Neuronal stem cell (in vitro differentiated cells): ENCODE measurements at regions not wholly inside any gene's neighbourhood (a gene's known extent, or its start where the extent isn't known, plus 50 kb on each side); places are given as distances from the start of the nearest gene placed in this dataset.

Experiments
- DNase-seq: peaks from one replicate; pipeline ENCODE4 v3.0.0-alpha.2; 2013; ENCODE audit warnings: low spot score
- H2AFZ ChIP-seq: one replicate; pipeline ENCODE4 v1.6.1; 2013; ENCODE audit warnings: mild to moderate bottlenecking, low read length, inconsistent platforms
- H2AK5ac ChIP-seq: 2 replicates; pipeline ENCODE4 v1.6.1; 2013; ENCODE audit warnings: low read depth, mild to moderate bottlenecking, inconsistent platforms, low read length, moderate library complexity, mixed read lengths
- H2BK120ac ChIP-seq: 2 replicates; pipeline ENCODE4 v1.6.1; 2013; ENCODE audit warnings: low read depth, mild to moderate bottlenecking, inconsistent platforms, low read length, moderate library complexity, mixed read lengths
- H2BK12ac ChIP-seq: one replicate; pipeline ENCODE4 v1.6.1; 2013; ENCODE audit warnings: low read length, inconsistent platforms
- H2BK15ac ChIP-seq: 2 replicates; pipeline ENCODE4 v1.6.1; 2013; ENCODE audit warnings: mild to moderate bottlenecking, low read length, inconsistent platforms, mixed read lengths
- H2BK5ac ChIP-seq: one replicate; pipeline ENCODE4 v1.6.1; 2013; ENCODE audit warnings: inconsistent platforms, mild to moderate bottlenecking, low read length, moderate library complexity
- H3K14ac ChIP-seq: one replicate; pipeline ENCODE4 v1.6.1; 2013; ENCODE audit warnings: low read length, inconsistent platforms
- H3K18ac ChIP-seq: 2 replicates; pipeline ENCODE4 v1.6.1; 2013; ENCODE audit warnings: low read length, inconsistent platforms
- H3K23ac ChIP-seq: 2 replicates; pipeline ENCODE4 v1.6.1; 2013; ENCODE audit warnings: low read depth, mild to moderate bottlenecking, mixed read lengths, low read length, inconsistent platforms; ENCODE audit not compliant: poor library complexity
- H3K27ac ChIP-seq: replicated peaks from 3 replicates; pipeline ENCODE4 v1.5.1; 2013; ENCODE audit warnings: low read length, inconsistent platforms
- H3K27me3 ChIP-seq, 3 experiments: 2 replicates each; pipeline ENCODE4 v1.6.1; 2013; ENCODE audit warnings: low read length in 3 of 3, mild to moderate bottlenecking in 2 of 3, inconsistent platforms in 1 of 3, low read depth in 1 of 3, mixed read lengths in 1 of 3, moderate library complexity in 1 of 3; ENCODE audit not compliant: control insufficient read depth in 3 of 3, insufficient read depth in 3 of 3
- H3K36me3 ChIP-seq, 2 donors: replicated peaks in 1 of 2; 2 replicates each; pipeline ENCODE4 v1.6.1; 2013; ENCODE audit warnings: low read length in 2 of 2; ENCODE audit not compliant: control insufficient read depth in 2 of 2, insufficient read depth in 2 of 2
- H3K4ac ChIP-seq: 2 replicates; pipeline ENCODE4 v1.6.1; 2013; ENCODE audit warnings: inconsistent platforms, mild to moderate bottlenecking, low read length, moderate library complexity
- H3K4me1 ChIP-seq, 2 donors: 1 replicate in 1 of 2; 2 replicates in 1 of 2; pipeline ENCODE4 v1.6.1; 2013; ENCODE audit warnings: low read length in 2 of 2, low read depth in 1 of 2; ENCODE audit not compliant: control insufficient read depth in 2 of 2, insufficient read depth in 1 of 2
- H3K4me2 ChIP-seq: one replicate; pipeline ENCODE4 v1.6.1; 2013; ENCODE audit warnings: mild to moderate bottlenecking, low read length, inconsistent platforms; ENCODE audit not compliant: insufficient read depth, poor library complexity, severe bottlenecking
- H3K4me3 ChIP-seq, 2 donors: 2 replicates each; pipeline ENCODE4 v1.5.1; 2013; ENCODE audit warnings: low read length in 2 of 2, mild to moderate bottlenecking in 2 of 2, inconsistent platforms in 1 of 2, moderate library complexity in 1 of 2
- H3K79me1 ChIP-seq: one replicate; pipeline ENCODE4 v1.6.1; 2013; ENCODE audit warnings: low read depth, mild to moderate bottlenecking, inconsistent platforms, low read length, moderate library complexity
- H3K9ac ChIP-seq: one replicate; pipeline ENCODE4 v1.6.1; 2013; ENCODE audit warnings: mild to moderate bottlenecking, low read depth, low read length, inconsistent platforms; ENCODE audit not compliant: poor library complexity
- H3K9me3 ChIP-seq, 2 donors: replicated peaks in 1 of 2; 2 replicates each; pipeline versions ENCODE3 to v1.6.1; 2013; ENCODE audit warnings: low read length in 2 of 2, mild to moderate bottlenecking in 2 of 2, inconsistent platforms in 1 of 2, low read depth in 1 of 2, mixed read lengths in 1 of 2, moderate library complexity in 1 of 2; ENCODE audit not compliant: control insufficient read depth in 2 of 2, insufficient read depth in 1 of 2
- H4K8ac ChIP-seq: one replicate; pipeline ENCODE4 v1.6.1; 2013; ENCODE audit warnings: low read depth, mild to moderate bottlenecking, inconsistent platforms, low read length, moderate library complexity
- H4K91ac ChIP-seq: one replicate; pipeline ENCODE4 v1.6.1; 2013; ENCODE audit warnings: low read length, low read depth, mild to moderate bottlenecking, inconsistent platforms; ENCODE audit not compliant: poor library complexity
- WGBS, 2 donors: extraction: QIAGEN DNeasy Blood & Tissue Kit; methylation state at CpG; one replicate each; pipeline ENCODE4 v1.1.7; 2013; ENCODE audit warnings: missing lambda C conversion rate in 2 of 2, mixed read lengths in 1 of 2; ENCODE audit not compliant: insufficient read length in 2 of 2, insufficient replicate concordance in 1 of 2; ENCODE audit errors: extremely low coverage in 2 of 2; 5-methylcytosine and 5-hydroxymethylcytosine counted together

DNA sequence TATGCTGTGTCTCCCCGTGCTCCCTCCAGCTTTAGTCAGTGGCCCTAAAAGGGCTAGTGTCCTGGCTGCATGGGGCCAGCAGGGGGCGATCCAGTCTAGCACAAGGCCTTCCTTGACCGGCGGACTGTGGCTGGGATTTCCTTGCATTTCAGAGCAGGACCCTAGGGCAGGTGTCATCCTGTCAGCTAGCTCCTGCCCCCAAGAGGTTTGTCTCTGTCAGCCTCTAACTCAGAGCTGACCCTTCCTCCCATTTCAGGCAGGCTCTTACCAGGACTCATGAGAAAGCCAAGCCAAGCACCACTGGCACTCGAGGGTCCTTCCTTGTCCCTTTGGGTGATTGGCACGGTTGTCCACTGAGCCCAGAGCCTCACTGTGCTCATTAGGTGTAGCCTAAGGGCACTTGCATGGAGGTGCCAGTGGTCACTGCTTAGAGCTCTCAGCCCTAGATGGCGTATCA is 140.3 kb downstream of the RPIA start:
- peak overlapping the region; percentile 52 for H3K18ac ChIP-seq
- H4K8ac ChIP-seq = no peak overlapping the region
- peak overlapping the region; percentile 69 for H2BK15ac ChIP-seq
- no peak overlapping the region for H3K4me3 ChIP-seq
- H2BK5ac ChIP-seq = no peak overlapping the region
- no peak overlapping the region for H4K91ac ChIP-seq
- no peak overlapping the region for H2BK12ac ChIP-seq
- H2BK120ac ChIP-seq = no peak overlapping the region
- H3K4me1 ChIP-seq = peaks cover 0 to 2% of the 10 kb centered on the region in 2 donors
- peak; percentile 60 for DNase-seq
- no peak overlapping the region for H3K14ac ChIP-seq
- no peak overlapping the region for H2AFZ ChIP-seq
- H3K23ac ChIP-seq = no peak overlapping the region
- no peak overlapping the region for H3K4me2 ChIP-seq
- H3K9ac ChIP-seq = no peak overlapping the region
- no peak overlapping the region for H3K27ac ChIP-seq
- peaks cover 0 to 11% (median 3%) of the 10 kb centered on the region in 3 experiments for H3K27me3 ChIP-seq
- WGBS, 2 donors = no CpG with 5 or more reads among the region's 7 CpGs
- no peaks in the 10 kb centered on the region for H3K36me3 ChIP-seq
- no peak overlapping the region for H2AK5ac ChIP-seq
- H3K79me1 ChIP-seq = no peaks in the 10 kb centered on the region
- H3K4ac ChIP-seq = no peak overlapping the region
- no peaks in the 10 kb centered on the region for H3K9me3 ChIP-seq

DNA sequence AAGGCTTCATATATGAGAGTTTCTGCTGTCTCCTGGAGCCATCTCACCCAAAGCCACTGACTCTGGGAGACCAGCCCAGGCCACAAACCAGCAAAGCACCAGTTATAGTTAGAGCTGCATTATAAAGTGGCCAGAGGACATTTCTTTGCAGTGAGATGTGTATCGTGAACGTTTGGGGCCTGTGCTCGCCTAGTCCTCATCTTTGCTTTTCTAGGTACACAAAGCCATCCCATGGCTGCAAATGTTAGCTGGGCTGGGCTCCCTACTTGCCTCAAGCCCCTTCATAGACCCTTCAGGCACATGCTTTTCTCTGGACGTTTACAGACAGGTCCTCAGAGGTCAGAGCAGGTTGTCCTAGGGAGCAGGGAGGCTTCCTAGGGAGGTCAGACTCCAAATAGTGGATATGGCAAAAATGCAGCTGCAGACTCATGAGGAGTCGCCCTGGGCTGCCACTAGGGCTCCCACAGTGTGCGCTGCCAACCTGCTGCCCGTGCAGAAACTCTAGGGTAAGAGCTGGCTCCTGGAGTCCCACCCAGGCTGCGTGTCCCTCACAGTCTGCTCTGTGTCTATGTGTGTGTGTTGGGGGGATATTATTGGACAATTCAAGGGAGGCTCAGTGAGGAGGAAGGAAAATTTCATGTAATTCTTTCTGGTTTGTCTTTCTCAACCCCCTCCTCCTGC is 141.0 kb downstream of the RPIA start:
- Histone ChIP-seq H4K8ac (no peak overlapping the region), H3K9me3 (no peaks in the 10 kb centered on the region), H2BK120ac (no peak overlapping the region), H2BK15ac (no peak overlapping the region), H3K4ac (no peak overlapping the region), H3K9ac (no peak overlapping the region), H3K79me1 (no peaks in the 10 kb centered on the region), H3K18ac (peak overlapping the region; percentile 60), H2AK5ac (no peak overlapping the region), H3K4me1 (peaks cover 0 to 2% of the 10 kb centered on the region in 2 donors), H3K27ac (no peak overlapping the region), H3K23ac (no peak overlapping the region), H3K36me3 (no peaks in the 10 kb centered on the region), H3K4me3 (no peak overlapping the region), H3K14ac (no peak overlapping the region), H2AFZ (no peak overlapping the region), H2BK12ac (no peak overlapping the region), H3K27me3 (peaks cover 0 to 11% (median 3%) of the 10 kb centered on the region in 3 experiments), H3K4me2 (no peak overlapping the region), H2BK5ac (no peak overlapping the region), H4K91ac (no peak overlapping the region)
- no peak for DNase-seq
- no CpG with 5 or more reads among the region's 8 CpGs for WGBS, 2 donors

DNA sequence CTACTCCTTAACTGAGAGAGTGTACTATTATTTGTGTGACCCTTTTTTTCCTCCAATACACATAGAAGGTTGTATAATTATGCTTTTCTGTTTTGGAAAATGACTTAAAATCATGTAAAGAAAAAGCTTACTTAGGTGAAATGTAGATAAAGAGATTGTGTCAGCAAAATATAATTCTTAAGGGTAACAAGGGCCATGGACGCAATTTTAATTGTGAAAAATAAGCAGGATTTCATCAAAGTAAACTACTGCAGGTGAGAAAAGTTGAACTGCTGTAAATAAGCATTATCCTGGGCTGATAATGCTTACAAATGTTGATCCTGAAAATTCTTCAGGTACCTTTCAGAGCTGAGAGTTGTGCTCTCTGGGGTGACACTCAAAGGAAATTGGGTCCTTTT is 141.5 kb downstream of the RPIA start:
- Histone ChIP-seq H3K4me2 (no peak overlapping the region), H3K4me1 (peaks cover 0 to 2% of the 10 kb centered on the region in 2 donors), H4K8ac (no peak overlapping the region), H2BK120ac (no peak overlapping the region), H3K14ac (no peak overlapping the region), H2BK12ac (no peak overlapping the region), H2AK5ac (no peak overlapping the region), H3K9ac (no peak overlapping the region), H3K4me3 (no peak overlapping the region), H2BK15ac (no peak overlapping the region), H2AFZ (no peak overlapping the region), H3K4ac (no peak overlapping the region), H3K27me3 (peaks cover 0 to 14% (median 3%) of the 10 kb centered on the region in 3 experiments), H3K27ac (no peak overlapping the region), H4K91ac (no peak overlapping the region), H3K18ac (no peak overlapping the region), H3K23ac (no peak overlapping the region), H3K9me3 (no peaks in the 10 kb centered on the region), H3K79me1 (no peaks in the 10 kb centered on the region), H3K36me3 (no peaks in the 10 kb centered on the region), H2BK5ac (no peak overlapping the region)
- no peak for DNase-seq
- WGBS, 2 donors = no CpG with 5 or more reads among the region's 1 CpG

DNA sequence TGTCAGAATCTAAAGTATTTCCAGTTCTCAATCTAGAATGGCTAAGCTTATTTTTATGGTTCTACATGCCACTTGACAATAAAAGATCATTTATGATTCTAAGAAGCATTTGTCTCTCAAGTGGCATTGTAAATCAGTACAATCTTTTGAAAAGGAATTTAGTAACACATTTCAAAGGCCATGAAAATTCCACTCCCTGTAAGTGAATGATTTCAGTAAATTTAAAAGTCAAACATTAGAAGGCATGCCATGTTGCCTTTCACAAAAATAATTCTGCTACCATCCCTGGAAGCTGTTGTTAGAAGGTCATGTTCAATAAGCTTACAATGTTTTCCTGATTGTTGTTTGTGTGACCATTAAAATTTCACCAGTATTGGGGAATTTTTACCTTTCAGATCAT is 142.9 kb downstream of the RPIA start:
- no peak overlapping the region for H2AK5ac ChIP-seq
- no peak overlapping the region for H3K9ac ChIP-seq
- peaks cover 0 to 2% of the 10 kb centered on the region in 2 donors for H3K4me1 ChIP-seq
- no peak overlapping the region for H2BK15ac ChIP-seq
- H3K18ac ChIP-seq = no peak overlapping the region
- no peak overlapping the region for H3K14ac ChIP-seq
- no peak overlapping the region for H2BK12ac ChIP-seq
- H4K8ac ChIP-seq = no peak overlapping the region
- no peak overlapping the region for H3K4ac ChIP-seq
- no peak overlapping the region for H3K4me3 ChIP-seq
- DNase-seq = no peak
- H3K36me3 ChIP-seq = no peaks in the 10 kb centered on the region
- H3K79me1 ChIP-seq = no peaks in the 10 kb centered on the region
- no peak overlapping the region for H2AFZ ChIP-seq
- H3K27me3 ChIP-seq = peaks cover 0 to 11% (median 3%) of the 10 kb centered on the region in 3 experiments
- H3K23ac ChIP-seq = no peak overlapping the region
- no peak overlapping the region for H2BK5ac ChIP-seq
- H4K91ac ChIP-seq = no peak overlapping the region
- H3K4me2 ChIP-seq = no peak overlapping the region
- H3K9me3 ChIP-seq = no peaks in the 10 kb centered on the region
- no peak overlapping the region for H2BK120ac ChIP-seq
- no peak overlapping the region for H3K27ac ChIP-seq
